ENCODE measurements at regions not wholly inside any gene's neighbourhood (a gene's known extent, or its start where the extent isn't known, plus 50 kb on each side); places are given as distances from the start of the nearest gene placed in this dataset.
"Not testable (repeated sequence)": the region's sequence is repeated elsewhere in the genome, so short reads cannot be mapped to it uniquely, and the experiment has no call there.

DNA sequence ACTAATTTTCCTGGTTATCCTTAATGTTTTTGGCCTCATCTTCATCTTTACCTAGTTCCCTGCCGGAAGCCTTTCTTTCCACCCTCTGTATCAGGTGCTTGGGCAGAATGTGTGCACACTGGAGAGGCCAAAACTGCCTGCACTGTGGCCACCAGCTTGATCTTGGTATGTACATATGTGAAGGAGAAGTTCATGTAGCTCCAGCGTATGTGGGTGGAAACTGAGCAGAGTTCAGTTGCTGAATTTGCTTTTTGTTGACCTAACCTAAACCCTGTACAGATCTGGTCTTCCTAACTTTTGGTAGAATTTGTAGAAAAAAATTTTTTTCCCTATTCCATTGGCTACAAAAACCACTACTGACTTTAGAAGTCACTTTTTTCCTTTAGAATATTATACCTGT, 65.9 kb upstream of the IGSF10 start:
- ChIA-PET POLR2A (ENCODE audit: low non-redundant PET) (no interaction called here), CTCF (no interaction called here)
- no peak for DNase-seq (ENCODE audit: low spot score)
- TF ChIP-seq, protein P1, sequence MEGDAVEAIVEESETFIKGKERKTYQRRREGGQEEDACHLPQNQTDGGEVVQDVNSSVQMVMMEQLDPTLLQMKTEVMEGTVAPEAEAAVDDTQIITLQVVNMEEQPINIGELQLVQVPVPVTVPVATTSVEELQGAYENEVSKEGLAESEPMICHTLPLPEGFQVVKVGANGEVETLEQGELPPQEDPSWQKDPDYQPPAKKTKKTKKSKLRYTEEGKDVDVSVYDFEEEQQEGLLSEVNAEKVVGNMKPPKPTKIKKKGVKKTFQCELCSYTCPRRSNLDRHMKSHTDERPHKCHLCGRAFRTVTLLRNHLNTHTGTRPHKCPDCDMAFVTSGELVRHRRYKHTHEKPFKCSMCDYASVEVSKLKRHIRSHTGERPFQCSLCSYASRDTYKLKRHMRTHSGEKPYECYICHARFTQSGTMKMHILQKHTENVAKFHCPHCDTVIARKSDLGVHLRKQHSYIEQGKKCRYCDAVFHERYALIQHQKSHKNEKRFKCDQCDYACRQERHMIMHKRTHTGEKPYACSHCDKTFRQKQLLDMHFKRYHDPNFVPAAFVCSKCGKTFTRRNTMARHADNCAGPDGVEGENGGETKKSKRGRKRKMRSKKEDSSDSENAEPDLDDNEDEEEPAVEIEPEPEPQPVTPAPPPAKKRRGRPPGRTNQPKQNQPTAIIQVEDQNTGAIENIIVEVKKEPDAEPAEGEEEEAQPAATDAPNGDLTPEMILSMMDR (conservative IDR thresholded peaks at IDR 0.05; ENCODE audit: low read depth), result no peak
- H3K27ac ChIP-seq, result no peak overlapping the region

DNA sequence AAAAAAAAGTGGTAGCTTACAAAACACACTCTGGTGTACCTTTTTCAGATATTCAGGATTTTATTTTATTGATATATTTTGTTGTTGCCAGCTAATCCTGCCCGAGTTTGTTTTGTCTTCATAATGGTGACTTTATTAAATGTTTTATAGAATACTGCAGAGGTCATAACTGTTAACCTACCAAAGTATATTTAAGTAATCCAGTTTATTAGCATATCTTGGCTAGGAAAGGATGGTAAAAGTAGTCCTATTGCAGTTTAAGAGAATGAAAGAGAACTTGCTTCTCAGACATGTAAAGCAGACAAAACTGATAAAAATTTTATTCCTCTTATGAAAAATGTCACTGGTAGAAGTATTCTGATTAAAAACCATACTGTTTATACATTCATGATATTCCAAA, 59.2 kb upstream of the IGSF10 start:
- CTCF ChIA-PET, result no interaction called here
- no peak overlapping the region for H3K27ac ChIP-seq
- TF ChIP-seq, protein P1 (conservative IDR thresholded peaks at IDR 0.05; ENCODE audit: low read depth), result no peak
- DNase-seq (ENCODE audit: low spot score), result no peak
- POLR2A ChIA-PET (ENCODE audit: low non-redundant PET), result no interaction called here

DNA sequence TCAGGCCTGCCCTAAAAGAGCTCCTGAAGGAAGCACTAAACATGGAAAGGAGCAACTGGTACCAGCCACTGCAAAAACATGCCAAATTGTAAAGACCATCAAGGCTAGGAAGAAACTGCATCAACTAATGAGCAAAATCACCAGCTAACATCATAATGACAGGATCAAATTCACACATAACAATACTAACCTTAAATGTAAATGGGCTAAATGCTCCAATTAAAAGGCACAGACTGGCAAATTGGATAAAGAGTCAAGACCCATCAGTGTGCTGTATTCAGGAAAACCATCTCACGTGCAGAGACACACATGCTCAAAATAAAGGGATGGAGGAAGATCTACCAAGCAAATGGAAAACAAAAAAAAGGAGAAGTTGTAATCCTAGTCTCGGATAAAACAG, 50.6 kb upstream of the IGSF10 start:
- CTCF ChIA-PET; DNase-seq (ENCODE audit: low spot score); H3K27ac ChIP-seq; POLR2A ChIA-PET (ENCODE audit: low non-redundant PET): not testable (repeated sequence)
